Panc1 (cell line): ENCODE measurements at regions not wholly inside any gene's neighbourhood (a gene's known extent, or its start where the extent isn't known, plus 50 kb on each side); places are given as distances from the start of the nearest gene placed in this dataset.

ENCODE experiments used
- CTCF ChIP-seq: fragments of 450-650 bp; IDR thresholded peaks from 2 replicates; pipeline ENCODE4 v1.5.1; 2017; ENCODE audit warnings: mild to moderate bottlenecking
- POLR2AphosphoS5 ChIP-seq: IDR thresholded peaks from 2 replicates; pipeline ENCODE4 v1.6.1; 2012; ENCODE audit warnings: mild to moderate bottlenecking, low read depth, low read length, moderate library complexity
- REST ChIP-seq, 2 experiments: IDR thresholded peaks; 2 replicates each; pipeline ENCODE4 v1.6.1; 2011 to 2012; ENCODE audit warnings: low read depth in 2 of 2, control low read depth in 1 of 2, low read length in 1 of 2, mild to moderate bottlenecking in 1 of 2, moderate library complexity in 1 of 2; ENCODE audit not compliant: insufficient read depth in 1 of 2
- SIN3A ChIP-seq: IDR thresholded peaks from 2 replicates; pipeline ENCODE4 v1.6.1; 2012; ENCODE audit warnings: low read depth, mild to moderate bottlenecking, low read length, moderate library complexity, borderline replicate concordance; ENCODE audit not compliant: insufficient read depth
- TCF7L2 ChIP-seq: IDR thresholded peaks from 2 replicates; pipeline ENCODE4 v1.6.1; 2011; ENCODE audit warnings: mild to moderate bottlenecking, low read depth, low read length, inconsistent platforms

GRCh38 chr1:193359631-193360030 is 173.2 kb upstream of the B3GALT2 start:
- no peak for TF ChIP-seq POLR2AphosphoS5
- TF ChIP-seq CTCF = no peak
- no peak for TF ChIP-seq SIN3A
- no peak for TF ChIP-seq REST (IDR thresholded peaks at IDR 0.05; ENCODE audit: insufficient read depth in 1 of 2, low read depth in 2 of 2, low read length in 1 of 2)
- no peak for TF ChIP-seq TCF7L2
